Fibroblast of the conjunctiva (primary cell): ENCODE measurements at regions not wholly inside any gene's neighbourhood (a gene's known extent, or its start where the extent isn't known, plus 50 kb on each side); places are given as distances from the start of the nearest gene placed in this dataset.

Experiments used
- DNase-seq: peaks from one replicate; pipeline ENCODE4 v3.0.0-alpha.2; 2010; ENCODE audit warnings: low read depth

DNA sequence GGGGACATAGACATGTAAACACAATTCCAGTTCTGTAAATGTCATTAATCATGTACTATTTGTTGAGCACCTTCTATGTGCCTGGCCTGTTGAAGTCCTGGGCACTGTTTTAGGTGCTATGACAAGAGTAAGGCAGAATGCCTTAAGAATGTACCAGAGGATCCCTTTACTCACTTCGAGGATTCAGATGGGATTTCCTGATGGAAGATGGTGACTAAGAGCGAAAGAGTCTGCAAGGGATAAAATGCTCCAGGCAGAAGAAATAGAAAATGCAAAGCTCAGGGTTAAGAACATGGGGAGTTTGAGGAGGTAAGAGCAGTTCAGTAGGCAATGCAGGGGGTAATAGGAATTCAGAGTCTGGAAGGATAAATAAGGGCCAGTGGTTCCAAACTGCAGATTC lies 671.3 kb upstream of the TBX3 start:
- DNase-seq, result no peak

DNA sequence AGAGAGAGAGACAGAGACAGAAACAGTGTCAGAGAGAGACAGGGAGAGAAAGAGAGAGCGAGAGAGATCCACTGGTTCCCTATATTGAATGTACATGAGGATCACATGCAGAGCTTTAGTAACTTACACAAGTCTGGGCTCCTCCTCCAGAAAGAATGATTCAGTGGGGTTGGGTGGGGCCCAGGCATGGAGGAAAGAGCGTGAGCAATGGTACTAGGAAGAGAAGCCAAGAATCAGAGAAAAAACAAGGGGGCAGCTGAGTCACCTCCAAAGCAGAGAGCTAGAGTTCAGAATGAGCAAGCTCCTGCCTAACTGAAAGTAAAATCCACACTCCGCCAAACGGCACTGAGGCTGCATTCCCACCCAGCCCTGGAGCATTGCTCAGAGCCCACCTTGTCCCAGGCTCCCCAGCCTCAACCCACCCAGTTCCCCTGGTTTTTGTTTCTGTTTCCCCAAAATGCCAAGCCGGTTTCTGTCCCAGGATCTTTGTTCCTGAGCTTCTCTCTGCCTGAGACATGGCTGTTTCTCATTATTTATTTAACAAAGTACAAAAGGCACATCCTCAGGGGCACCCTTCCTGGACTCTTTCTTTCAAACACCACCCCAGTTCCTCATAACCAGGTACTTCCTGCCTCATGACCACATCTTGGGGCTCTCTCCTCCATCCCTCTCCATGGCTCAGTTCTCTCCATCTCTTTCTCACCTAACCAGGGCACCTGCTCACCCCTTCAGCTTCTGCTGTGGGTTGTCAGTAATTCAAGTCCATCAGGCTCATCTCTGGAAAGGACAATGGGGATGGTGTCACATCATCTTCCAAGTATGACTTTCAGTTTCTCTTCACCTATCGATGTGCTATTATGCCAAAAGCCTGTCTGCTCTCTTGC lies 670.3 kb upstream of the TBX3 start:
- peak; percentile 95 for DNase-seq

DNA sequence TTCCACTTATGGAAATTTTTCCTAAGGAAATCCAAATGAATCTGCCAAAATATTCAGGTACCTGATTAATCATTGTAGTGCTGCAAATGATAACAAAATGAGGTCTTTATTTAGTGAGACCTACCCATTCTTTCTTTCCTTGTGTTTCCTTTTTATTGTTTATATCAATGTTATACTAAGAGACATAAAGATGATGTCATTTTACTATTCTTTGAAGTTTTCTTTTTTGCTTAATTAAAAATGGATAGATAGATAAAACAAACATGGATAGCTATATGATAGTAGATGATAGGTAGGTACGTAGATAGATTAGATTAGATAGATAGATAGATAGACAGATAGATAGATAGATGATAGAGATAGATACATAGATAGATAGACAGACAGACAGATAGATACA lies 669.5 kb upstream of the TBX3 start:
- no peak for DNase-seq

DNA sequence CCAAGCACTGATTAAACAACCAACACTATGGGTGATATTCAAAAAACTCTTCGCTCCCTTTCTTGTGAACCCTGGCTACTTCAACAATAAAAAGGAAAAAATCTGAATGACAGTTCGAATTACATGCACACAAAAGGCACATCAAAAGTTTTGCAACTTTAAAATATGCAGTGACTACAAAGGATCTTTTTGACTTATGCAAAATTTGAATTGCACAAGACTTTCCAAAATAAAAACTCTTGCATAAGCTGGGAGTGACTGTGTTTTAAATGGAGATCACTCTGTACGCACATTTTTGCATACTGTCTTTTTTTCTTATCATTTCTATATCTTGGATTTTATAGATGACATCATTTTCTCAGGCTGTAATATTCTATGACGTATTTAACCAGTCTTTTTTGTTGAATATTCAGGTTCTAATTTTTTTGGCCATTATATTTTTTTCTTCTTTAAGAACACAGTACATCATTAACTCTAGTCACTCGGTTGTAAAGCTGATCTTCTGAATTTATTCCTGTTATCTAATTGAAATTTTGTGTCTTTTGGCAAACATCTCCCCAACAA lies 667.6 kb upstream of the TBX3 start:
- peak; percentile 59 for DNase-seq

DNA sequence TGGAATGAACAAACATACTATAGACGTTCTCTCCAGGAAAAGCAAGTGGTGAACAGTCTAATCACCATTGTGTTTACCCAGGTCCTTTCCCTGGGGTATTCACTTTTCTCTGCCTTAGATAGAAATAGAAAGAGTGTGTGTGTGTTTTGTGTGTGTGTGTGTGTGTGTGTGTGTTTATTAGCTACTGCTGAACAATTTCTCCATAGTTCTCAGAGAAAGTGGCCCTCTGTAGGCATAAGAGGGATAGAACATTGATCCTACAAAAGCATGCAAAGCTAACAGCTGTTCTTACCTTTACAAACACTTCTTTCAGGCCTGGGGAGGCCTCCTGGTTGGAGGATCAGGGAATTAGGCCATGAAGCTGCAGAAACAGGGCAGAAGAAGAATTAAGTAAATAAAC lies 665.7 kb upstream of the TBX3 start:
- DNase-seq, result no peak

DNA sequence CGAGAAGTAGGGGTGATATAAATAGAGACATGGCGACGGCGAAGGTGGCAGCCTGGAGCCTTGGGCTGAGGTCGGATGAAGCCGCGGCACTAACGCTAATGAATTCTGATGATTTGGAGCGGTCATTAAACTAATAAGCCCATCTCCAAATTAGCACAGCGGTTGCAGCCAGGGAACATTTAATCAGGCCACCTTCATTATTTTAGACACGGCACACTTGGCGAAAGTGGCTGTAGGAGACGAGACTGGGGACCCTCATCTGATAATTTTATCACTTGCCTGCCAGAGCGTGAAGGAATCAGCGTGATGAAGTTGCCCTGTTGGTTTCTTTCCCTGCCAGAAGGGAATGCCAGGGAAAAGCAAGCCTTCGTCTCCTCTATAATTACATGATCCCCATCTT lies 664.3 kb upstream of the TBX3 start:
- no peak for DNase-seq

DNA sequence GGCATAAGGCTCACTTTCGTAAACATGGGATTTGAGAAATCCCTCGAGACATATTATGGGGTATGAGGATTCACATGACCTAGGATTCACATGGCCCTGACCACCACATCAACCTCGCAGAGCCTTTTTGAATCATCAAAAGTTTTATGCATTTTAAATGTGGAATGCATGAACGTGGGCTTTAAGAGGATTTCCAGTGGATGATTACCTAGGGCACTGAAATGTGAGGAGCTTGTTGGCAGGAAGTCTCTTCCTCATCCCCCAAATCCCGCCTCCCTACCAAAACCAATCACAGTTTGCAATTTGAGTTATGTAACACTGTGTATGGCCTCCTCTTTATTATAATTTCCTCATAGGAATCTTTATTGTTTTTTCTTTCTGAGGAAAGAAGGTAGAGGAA lies 659.6 kb upstream of the TBX3 start:
- DNase-seq, result no peak

DNA sequence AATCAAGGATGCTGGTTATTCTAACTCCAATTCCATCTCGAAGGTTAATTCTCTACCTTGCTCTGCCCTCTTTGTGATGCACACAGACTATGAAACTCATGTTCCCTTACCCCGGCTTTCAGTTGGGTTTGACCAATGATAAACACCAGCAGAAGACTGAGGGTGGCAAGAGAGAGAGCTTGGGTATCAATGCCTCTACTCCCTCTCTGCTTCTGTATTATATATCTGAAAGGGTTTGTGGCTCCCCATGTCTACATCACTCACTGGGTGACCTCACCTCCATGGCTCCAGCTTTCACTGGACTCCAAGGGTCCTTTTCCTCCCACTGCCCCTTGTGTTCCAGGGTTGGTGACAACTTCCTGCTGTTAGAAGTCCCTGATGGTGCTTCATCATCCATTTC lies 659.0 kb upstream of the TBX3 start:
- DNase-seq, result no peak

DNA sequence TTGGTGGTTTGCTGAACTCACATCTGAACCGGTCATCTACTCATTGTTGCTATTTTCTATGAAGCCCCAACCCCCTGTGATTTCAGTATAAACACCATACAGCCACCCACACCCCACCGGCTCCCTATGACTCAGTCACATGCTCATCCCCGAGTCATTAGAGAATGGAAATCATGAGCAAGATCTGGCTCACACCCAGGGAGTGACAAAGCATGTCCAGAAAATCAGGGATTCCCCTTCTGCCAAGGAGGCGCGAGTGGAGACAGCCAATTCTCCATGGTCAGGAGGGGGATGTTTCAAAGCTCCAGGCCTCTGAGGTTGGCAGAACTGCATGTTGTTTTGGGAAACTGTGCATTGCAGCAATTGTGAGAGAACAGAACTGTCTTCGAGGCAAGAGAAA lies 657.5 kb upstream of the TBX3 start:
- DNase-seq, result peak; percentile 99

DNA sequence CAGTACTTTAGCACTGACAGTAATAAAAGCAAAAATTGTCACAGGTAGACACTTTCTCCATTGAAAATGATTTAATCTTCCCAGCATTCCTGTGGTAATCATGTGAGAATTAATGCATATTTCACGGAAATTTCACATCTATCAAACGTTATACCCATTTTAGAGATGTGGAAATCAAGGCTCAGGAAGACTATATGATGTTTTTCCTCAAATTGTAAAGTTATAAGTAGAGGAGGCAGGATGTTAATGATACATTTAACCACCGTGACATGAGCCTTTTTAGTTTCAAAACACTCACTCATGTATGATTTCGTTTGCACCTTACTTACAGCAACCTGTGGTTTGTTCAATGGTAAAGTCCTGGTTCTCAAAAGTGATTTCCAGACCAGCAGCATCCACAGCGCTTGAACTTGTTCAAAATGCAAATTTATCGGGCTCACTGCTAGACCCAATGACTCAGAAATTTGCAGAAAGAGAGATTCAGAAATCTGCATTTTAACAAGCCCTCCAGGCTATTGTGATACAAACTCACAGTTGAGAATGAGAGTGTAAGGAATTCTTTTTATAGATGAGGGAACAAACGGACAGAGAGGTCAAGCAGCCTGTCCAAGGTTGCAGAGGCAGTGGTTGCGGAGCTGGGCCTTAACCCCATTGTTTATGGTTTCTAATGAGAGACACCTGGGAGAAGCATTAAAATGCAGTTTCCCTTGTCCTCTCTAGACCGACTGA lies 654.8 kb upstream of the TBX3 start:
- no peak for DNase-seq

DNA sequence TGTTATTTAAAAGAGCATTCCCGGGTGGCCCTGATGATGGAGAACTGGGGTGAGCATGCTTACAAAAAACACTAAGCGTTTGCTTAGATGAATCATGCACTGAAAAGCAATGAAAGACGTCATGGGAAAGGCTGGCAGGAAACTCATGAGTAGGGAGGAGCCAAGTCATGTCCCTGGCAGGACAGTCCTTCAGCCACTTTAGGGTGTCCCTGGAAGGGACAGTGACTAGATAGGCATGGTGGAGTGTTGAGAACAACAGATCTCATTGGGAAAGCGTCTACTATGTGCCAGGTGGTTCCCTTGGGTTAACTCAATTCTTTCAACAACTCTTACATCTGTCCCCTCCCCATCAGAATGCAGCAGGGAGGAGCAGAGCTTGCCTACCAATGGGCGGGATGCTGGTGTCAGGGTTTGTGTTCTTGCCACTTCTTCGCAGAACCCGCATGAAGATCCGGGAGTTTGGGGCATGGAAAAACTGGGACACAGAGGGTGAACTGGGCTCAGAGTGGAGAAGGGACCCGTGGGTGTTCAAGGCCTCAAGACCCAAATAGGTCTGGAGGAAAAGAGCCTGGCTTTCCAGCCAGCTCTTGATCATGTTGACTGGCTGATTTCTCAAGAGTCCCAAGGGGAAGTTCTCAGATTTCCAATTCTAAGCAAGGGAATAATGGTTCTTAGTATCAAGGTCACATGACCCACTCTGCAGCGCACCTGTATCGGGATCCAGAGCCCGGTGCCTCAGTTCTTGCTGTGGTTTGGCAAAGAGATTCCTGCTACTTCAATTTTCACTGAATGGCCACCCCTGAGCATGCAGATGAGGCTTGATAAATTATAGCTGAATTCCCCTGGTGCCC lies 653.9 kb upstream of the TBX3 start:
- peak; percentile 74 for DNase-seq

DNA sequence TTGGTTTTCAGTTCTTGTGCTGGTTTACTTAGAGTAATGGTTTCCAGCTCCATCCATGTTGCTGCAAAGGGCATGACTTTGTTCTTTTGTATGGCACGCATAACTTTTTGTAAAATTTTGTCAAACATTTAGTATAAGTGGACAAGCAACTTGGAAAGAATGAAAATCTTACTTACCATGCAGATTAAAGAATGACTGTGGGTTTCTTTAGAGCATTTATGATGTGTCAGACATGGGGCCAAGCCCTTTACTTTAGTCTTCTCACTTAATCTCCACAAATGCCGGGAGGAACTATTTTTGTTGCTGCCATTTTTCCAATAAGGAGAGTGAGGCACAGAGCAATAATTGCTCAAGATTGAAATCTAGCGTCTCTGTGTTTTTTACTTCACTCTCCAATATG lies 652.5 kb upstream of the TBX3 start:
- no peak for DNase-seq

DNA sequence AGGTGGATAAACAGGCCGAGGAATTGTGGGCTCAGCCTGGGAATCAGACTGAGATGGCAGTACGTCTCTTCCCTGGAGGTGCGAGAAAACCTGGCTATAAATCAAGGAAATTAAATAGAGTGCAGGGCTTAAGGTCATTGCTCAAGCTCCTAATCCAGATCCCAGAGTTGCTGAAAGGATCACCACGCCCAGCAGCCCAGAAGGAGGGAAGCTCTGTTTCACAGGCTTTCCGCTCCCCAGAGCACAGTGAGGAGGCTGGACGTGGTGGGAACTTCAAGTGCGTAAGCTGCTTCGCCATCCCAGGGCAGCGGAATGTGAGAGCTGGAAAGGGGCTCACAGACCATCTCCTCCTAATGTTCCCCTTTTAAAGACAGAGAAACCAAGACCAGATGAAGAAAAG lies 651.6 kb upstream of the TBX3 start:
- DNase-seq, result no peak

DNA sequence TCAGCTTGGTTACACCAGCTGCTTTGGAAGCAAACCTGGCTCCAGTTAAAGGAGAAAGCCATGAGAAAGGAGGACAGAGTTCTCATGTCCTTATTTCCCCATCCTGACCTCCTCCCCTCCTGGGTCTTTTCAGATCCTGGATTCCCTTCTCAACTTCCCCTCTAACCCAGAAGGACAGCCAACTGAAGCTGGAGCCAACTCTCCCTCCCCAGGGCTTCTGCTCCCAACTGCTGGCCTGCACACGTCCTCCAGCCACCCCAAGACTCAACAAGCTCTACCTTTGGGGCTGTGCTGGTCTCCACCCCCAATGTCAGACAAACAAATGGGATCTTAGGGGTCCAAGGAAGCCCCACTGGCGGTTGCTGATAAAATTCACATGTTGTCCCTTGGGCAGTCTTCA lies 651.1 kb upstream of the TBX3 start:
- no peak for DNase-seq

DNA sequence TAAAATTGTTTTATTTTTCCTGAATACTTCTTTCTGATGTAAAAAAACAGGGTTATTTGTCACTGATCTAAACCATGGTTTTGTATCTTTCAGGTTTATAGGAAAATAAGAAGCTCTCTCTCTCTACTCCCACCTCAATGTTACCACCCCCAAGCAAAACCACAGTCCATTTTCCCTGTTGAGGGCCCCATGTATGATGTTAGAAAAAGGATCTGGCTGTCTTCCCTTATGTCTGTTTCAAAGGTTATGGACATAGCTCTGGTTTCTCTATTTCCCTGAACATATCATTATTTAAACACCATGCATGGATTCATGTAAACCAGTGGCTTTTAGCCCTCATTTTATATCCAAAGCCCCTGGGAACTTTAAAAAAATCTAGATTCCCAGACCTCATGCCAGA lies 649.0 kb upstream of the TBX3 start:
- no peak for DNase-seq

DNA sequence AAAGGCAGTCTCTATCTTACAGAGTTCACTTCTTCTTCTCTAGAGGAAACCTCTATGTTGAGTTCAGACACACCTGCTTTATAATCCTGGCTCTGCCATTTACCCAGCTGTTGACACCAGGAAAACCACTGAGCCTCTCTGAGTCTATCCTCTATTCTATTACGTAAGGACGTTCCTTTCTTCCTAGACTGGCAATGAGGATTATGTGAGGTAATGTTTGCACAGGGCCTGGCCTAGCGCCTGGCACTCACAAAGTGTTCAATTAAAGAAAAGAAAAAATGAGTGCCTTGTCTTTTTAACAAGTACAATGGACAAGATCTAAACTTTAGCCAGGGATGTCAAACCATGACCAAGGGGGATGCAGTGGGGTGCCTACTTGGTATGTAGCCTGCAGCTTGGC lies 641.9 kb upstream of the TBX3 start:
- DNase-seq, result no peak

DNA sequence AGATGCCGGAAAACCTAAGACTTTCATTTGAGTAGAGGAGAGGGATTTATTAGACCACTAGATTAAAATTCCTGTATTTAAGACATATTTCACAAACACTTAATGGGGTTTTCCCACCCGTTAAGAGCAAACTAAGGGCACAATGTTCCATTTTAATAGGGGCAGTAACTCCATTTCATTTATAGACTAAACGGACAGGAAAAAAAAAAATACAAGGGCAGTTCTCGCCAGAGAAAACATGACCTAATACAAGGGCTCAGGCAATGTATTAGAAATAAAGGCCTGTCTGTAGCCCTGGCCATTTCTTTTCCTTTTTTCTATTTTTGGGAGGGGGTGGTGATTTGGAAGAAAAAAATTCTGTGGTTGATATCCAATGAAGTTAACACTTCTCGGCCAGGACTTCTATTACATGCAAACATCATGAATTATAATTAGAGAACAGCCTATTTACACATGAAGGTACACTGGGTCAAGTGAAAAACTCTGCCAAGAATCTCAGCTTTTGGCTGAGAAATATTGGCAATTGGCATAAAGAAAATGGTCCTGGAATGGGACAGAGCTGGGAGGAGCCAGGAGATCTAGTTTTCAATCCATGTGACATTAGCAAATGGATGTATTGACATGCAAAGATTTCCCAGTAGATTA lies 641.1 kb upstream of the TBX3 start:
- no peak for DNase-seq

DNA sequence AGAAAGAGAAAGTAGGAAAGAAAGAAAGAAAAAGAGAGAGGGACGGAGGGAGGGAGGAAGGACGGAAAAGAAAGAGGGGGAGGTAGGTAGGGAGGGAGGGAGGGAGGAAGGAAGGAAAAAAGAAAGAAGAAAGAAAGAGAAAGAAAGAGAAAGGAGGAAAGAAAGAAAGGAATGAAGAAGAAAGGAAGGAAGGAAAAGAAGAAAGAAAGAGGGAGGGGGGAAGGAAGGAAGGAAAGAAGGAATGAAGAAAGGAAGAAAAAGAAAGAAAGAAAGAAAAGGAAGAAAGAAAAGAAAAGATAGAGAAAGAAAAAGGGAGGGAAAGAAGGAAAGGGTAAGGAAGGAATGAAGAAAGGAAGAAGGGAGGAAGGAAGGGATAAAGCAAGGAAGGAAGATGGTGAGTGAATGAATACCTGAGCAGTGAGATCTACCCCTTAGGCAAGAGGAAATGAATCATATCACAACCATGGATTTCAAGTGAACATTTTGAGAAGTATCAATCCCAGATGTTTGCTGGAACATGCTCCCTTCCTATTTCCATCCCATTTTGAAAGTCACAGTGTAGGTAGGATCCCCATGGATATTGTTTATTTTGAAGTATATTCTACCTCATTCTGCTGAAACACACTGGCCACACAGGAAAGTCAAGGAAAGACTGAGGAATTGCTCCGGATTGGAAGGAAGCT lies 639.4 kb upstream of the TBX3 start:
- peak; percentile 36 for DNase-seq

DNA sequence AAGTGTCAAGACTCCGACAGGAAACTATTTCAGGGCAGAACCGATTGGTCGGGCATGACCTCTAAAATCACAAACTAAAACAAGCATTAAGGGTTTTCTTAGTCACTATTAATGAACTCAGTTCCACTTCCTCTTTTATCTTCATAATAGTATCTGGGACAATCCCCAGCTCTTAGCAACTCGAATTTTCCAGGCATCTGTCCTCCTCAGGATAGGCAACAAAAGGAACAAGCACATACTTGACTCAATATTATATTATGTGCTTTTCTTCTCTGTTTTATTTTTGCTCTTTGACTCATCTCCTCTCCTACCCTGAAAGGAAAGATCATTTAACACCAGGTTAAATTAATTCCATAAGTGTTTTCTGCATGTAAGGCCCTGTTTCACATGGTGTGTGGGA lies 638.3 kb upstream of the TBX3 start:
- no peak for DNase-seq

DNA sequence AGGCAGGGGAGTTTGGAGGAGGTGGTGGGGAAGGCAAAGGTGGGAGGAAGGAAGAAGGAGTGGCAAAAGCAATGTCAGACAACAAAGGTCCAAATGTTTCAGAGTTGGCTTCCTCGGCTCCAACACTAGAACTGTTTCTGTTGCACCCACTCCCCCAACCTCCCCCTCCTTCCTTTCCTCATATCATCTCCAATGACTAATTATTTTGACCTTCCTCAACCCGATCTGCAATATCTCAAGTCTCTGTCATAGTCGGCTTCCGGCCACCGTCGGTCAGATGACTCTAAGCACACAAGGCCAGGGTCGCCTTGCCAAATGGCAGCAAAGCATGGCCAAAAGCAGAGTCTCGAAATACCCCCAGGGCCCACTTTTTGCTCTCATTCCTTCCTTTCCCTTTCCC lies 637.0 kb upstream of the TBX3 start:
- DNase-seq, result no peak

DNA sequence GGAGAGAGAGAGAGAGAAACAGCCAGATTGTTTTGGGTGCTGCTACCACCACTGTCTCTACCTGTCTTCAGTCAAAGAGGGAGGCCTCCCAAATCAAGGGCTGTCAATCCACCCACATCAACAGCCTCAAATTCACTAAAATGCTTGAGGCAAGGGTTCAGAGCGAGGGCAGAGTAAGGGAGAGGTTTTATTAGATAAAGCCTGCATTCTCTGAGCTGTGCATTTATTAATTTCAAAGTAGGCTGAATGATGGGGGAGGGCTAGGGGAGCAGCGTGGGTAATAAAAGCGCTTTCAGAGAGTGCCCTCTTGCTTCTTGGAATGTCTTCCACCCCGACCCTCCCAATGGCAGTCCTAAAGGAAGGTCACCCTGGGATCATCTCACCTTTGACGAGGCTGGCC lies 636.5 kb upstream of the TBX3 start:
- DNase-seq, result no peak
